Epidermal melanocyte (primary cell): ENCODE measurements at regions not wholly inside any gene's neighbourhood (a gene's known extent, or its start where the extent isn't known, plus 50 kb on each side); places are given as distances from the start of the nearest gene placed in this dataset.
"Not testable (repeated sequence)": the region's sequence is repeated elsewhere in the genome, so short reads cannot be mapped to it uniquely, and the experiment has no call there.

Experiments
- DNase-seq: peaks from one replicate; pipeline ENCODE4 v3.0.0; 2011; ENCODE audit warnings: low spot score; ENCODE audit not compliant: insufficient read length

DNA sequence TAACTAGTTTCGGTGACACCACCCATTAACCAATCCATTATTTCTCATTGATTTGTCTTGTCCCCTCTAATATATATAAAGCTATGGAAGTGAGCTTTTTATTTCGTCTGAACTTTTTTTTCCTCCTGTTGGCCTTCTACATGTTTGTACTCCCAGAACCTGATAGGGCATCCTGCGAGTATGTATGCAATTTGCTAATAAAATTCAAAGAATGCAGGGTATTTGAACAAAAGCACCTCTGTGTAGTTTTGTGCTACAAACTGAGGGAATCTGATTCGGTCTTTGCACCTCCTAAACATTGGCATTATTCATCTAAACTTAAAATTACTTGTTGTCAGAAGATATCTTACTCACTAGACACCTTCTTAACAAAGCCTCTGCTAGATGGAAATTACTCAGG is 242.9 kb upstream of the TMEFF2 start:
- no peak for DNase-seq

DNA sequence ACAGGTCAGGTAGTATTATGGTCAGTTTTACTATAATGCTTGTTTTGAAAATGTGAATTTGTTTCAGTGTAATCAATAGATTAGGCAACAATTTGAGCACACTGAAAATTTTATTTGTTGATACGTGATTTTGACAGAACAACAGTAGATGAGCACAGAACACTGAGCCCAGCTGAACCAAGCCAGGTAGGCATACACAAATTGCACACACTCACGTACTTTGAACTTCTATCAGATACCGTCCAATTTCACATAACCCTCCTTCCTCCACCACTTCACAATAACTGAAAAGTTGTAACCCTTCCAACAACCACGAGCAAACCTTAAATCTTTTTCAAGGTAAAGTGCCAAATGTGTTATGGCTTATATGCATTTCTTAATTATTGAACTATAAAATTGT is 229.5 kb upstream of the TMEFF2 start:
- no peak for DNase-seq

DNA sequence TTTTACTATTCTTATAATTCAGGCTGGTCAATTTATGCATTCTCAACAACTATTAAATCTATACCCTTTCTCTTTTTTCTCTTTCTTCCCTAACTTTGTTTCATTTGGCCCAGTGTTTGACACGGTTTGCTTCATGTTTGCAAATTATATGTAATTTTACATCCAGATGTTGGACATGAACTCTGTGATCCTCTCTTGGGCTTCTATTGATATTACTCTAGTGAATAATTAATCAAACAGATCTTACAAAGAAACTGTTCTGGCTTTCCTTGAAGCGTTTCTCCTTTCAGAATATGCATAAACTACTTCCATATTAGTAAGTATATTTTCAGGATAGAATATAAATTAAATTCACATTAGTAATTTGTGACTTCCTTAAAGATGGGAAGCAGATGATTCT is 225.1 kb upstream of the TMEFF2 start:
- no peak for DNase-seq

- no peak for DNase-seq
These were observed 221.3 kb upstream of the TMEFF2 start for GRCh38 chr2:192416060-192416459.

DNA sequence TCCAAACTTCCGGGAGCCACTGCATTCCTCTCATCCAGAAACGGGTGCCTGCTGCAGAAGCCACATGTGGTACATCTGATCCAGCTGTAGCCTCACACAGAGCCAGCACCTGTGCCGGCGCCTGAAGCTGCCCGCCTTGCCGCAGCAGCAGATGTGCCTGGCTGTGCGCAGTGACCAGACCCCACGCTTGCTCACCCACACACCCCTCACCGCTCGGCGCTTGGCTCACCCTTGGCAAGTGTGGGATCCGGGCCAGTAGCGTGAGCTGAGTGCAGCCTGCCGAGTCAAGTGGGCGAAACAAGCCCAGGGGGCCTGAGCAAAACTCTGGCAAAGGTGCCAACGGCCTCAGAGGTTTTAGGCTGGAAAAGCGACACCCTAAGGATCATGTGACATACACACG is 220.1 kb upstream of the TMEFF2 start:
- no peak for DNase-seq

GRCh38 chr2:192413812-192414681 is 219.3 kb upstream of the TMEFF2 start:
- DNase-seq: no peak

- DNase-seq: not testable (repeated sequence)
These were observed 218.1 kb upstream of the TMEFF2 start for GRCh38 chr2:192412866-192413265.

- no peak for DNase-seq
These were observed 217.7 kb upstream of the TMEFF2 start for GRCh38 chr2:192412394-192412793.

- DNase-seq: no peak
These were observed 217.0 kb upstream of the TMEFF2 start for GRCh38 chr2:192411755-192412154.

GRCh38 chr2:192410319-192410718 is 215.6 kb upstream of the TMEFF2 start:
- no peak for DNase-seq

DNA sequence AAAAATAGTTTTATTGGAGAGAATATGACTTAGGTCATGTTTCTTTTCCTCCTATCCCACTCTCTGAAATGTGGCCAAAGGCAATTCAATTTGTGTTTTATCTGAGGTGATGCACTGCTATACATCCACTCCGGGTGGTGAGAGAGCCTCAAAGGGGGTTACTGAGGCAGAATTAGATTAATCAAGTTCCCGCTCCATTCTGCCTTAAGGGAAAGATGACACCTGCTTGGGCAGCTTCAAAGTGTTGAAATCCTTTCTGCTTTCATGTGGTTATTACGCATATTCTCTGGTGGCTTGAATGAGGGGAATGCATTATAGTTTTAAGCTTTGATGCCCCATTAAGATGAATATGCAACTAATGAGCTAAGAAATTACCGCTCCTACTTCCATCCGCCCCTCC is 213.0 kb upstream of the TMEFF2 start:
- no peak for DNase-seq

- DNase-seq: no peak
These were observed 203.5 kb upstream of the TMEFF2 start for GRCh38 chr2:192398236-192398635.

- DNase-seq: no peak
These were observed 199.9 kb upstream of the TMEFF2 start for GRCh38 chr2:192394605-192395004.

DNA sequence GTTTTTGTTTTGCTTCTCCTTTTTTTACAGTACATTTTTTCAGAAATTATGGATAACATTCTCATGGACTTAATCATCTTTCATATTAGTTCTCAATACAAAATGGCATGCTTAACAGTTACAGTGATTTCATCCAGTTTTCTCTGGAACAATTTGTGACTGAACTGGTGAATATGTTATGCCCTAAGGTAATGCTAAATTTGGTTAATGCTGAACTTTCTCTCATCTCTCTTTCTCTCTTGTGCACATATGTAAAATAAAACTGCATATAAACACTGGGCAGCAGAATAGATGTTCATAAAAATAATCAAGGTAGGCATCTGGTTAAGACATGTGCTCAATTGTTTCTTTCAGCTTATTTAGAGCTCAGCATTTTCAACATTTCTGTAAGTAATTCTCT is 196.3 kb upstream of the TMEFF2 start:
- DNase-seq: no peak

GRCh38 chr2:192390401-192390800 is 195.7 kb upstream of the TMEFF2 start:
- no peak for DNase-seq

- DNase-seq: not testable (repeated sequence)
These were observed 189.5 kb upstream of the TMEFF2 start for GRCh38 chr2:192384191-192384590.

DNA sequence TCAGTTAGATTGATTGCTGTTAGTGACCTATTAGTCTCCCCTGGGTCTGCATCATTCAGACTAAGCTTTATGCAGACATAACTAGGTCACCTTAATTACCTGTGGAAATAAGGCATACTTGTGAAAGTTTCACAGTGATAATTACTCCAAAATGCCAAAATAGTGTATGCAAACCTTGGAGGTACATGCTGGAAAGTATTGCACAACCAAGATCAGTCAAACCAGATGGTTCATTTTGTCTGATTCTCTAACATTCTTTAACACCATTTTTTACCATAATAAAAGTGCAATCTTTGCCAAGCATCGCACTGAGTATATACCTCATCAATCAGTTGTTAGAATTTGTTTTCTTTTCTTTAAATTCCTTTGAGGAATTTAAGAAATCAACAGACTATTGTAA is 186.3 kb upstream of the TMEFF2 start:
- DNase-seq: no peak

DNA sequence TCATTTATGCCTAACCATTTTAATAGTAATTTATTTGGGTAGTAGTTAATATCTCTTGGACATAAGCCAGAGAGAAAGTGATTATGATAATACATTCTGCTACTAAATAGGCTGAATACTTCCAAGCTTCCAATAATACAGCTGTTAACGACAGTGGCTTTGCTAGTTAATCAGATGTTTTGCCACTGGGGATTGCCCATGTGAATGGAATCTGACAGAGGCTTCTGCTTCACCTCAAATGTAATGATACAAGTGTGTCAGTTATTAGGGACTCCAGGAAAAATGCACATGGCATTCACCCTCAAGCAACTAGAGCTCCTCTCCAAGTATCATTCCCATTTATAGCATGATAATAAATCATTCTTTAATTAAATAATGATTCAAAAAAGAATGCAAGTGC is 185.0 kb upstream of the TMEFF2 start:
- DNase-seq: no peak

DNA sequence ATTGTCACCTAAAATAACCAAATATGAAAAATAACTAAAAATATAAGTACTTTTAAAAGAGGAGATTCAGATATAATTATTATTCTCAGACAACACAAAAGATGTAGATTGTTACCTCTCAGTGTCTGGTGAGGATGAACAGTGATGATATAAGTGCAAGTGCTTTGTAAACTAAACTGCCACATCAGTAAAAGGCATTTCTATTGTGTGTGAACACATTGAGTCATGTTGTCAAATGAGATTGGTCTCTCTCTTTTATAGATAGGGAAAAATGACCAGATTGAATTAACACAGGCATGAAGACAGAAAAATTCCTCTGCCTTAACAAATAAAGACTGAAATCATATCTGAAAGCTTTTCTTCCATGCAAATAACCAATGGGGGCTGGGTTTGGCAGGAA is 182.4 kb upstream of the TMEFF2 start:
- no peak for DNase-seq

DNA sequence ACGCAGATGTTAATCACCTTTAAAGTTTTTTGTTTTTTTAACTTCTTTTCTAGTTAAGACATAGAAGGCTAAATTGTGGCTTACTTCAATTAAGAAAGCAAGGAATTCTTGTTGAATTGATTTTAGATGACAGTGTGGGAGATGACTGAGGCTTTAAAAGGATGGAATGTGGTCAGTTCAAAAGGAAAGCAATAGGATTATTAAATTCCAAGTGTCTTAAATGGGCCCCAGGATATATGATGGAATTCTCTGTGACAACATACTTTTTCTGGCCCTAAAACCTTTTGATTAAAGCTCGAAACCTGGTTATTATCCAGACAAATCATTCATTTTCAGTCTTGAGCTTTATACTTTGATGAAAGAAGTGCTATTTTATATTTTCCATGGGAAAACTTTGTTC is 179.0 kb upstream of the TMEFF2 start:
- DNase-seq: no peak

DNA sequence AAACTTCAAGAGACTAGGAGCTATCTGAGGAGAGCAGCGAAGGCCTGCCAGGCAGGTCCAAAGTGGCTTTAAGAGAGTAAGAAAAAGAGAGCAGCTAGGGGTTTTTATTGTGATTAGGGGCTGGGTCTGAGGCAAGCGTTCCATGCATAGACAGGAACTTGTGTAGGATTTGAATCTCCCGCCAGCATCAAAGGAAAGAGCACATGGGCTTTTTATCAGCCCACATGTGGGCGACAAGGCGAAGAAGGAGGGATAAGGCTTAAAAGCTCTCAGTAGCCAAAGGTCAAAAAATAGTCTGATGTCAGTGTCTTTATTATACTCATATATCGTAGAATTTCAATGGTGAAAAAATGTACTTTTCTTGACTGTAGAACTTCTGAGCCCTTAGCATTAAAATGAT is 178.5 kb upstream of the TMEFF2 start:
- DNase-seq: no peak

DNA sequence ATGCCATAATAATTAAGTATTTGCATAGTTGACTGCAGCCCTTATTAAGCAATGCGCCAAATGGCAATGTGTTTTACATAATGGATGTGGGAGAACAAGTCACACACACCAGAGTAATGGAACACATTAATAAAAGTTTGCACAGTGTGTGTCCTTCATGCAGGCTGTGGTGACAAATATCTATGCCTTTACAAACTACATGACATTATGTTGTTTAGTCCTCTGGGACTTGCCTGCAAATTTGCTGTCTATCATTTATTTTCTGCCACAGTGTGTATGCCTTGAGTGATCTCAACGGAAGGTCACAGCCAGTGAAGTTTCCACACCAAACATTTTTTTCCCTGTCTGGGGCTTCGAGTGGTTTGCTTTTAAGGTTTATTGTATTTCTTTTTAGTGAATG is 175.2 kb upstream of the TMEFF2 start:
- no peak for DNase-seq

DNA sequence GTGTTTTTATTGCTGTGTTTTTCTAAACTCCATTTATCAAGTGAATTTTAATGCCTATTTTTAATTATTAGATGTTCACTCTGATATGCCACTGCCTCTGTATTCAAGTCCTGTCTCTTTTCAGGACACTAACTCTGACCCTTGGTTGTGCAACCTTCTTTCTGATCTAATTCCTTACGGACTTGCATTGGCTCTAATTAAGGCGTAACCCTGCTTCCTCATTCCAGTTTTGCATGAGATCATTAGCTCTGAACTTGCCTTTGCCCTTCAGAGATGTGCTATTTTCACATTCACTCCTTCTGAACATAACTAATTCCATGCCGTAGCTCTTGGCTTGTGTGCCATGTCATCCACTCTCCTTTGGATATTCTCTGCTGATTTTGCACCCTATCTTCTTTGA is 162.5 kb upstream of the TMEFF2 start:
- DNase-seq: no peak
